Fibroblast of lung (primary cell): ENCODE measurements at regions not wholly inside any gene's neighbourhood (a gene's known extent, or its start where the extent isn't known, plus 50 kb on each side); places are given as distances from the start of the nearest gene placed in this dataset.

Experiments used
- DNase-seq, 2 donors: peaks; one replicate each; pipeline versions ENCODE4 v3.0.0 to v3.0.0-alpha.2; 2010; ENCODE audit warnings: low read depth in 2 of 2
- H2AFZ ChIP-seq: 2 replicates; pipeline ENCODE4 v1.5.1; 2012; ENCODE audit warnings: low read length, control low read depth, inconsistent platforms
- H3K27ac ChIP-seq: 2 replicates; pipeline ENCODE4 v1.5.1; 2011; ENCODE audit warnings: low read length, control low read depth; ENCODE audit not compliant: insufficient read depth
- H3K27me3 ChIP-seq: 2 replicates; pipeline ENCODE4 v1.5.1; 2011; ENCODE audit warnings: mild to moderate bottlenecking, low read length; ENCODE audit not compliant: control insufficient read depth, insufficient read depth
- H3K36me3 ChIP-seq: 2 replicates; pipeline ENCODE4 v1.5.1; 2011; ENCODE audit warnings: low read length; ENCODE audit not compliant: control insufficient read depth, insufficient read depth
- H3K4me1 ChIP-seq: 2 replicates; pipeline ENCODE4 v1.5.1; 2011; ENCODE audit warnings: low read length; ENCODE audit not compliant: control insufficient read depth, insufficient read depth; ENCODE audit errors: extremely low read depth
- H3K4me2 ChIP-seq: 2 replicates; pipeline ENCODE4 v1.5.1; 2011; ENCODE audit warnings: low read length, control low read depth; ENCODE audit not compliant: insufficient read depth; ENCODE audit errors: extremely low read depth
- H3K4me3 ChIP-seq, 4 experiments: fragments of 200-600 bp in 1 of 4; sonication (generic) in 1 of 4; replicated peaks in 1 of 4; 2 replicates each; pipeline ENCODE4 v1.5.1; 2011 to 2016; ENCODE audit warnings: low read length in 4 of 4, low read depth in 3 of 4, mild to moderate bottlenecking in 3 of 4, control low read depth in 2 of 4, inconsistent platforms in 1 of 4, mixed read lengths in 1 of 4; ENCODE audit not compliant: insufficient read depth in 1 of 4; ENCODE audit errors: control extremely low read depth in 1 of 4
- H3K79me2 ChIP-seq: 2 replicates; pipeline ENCODE4 v1.5.1; 2012; ENCODE audit warnings: mild to moderate bottlenecking, low read length, inconsistent platforms; ENCODE audit not compliant: control insufficient read depth, insufficient read depth
- H3K9ac ChIP-seq: 2 replicates; pipeline ENCODE4 v1.5.1; 2011; ENCODE audit warnings: mild to moderate bottlenecking, low read length, control low read depth; ENCODE audit not compliant: insufficient read depth
- H3K9me3 ChIP-seq: 2 replicates; pipeline ENCODE4 v1.5.1; 2012; ENCODE audit warnings: low read depth, low read length; ENCODE audit not compliant: control insufficient read depth, insufficient read depth
- H4K20me1 ChIP-seq: 2 replicates; pipeline ENCODE4 v1.5.1; 2011; ENCODE audit warnings: low read length; ENCODE audit not compliant: control insufficient read depth, insufficient read depth; ENCODE audit errors: extremely low read depth
- CTCF ChIP-seq, 2 donors: IDR thresholded peaks in 1 of 2; conservative IDR thresholded peaks in 1 of 2; 1 replicate in 1 of 2; 2 replicates in 1 of 2; pipeline ENCODE4 v1.5.1; 2011 to 2012; ENCODE audit warnings: low read length in 2 of 2, control low read depth in 1 of 2, inconsistent platforms in 1 of 2, low read depth in 1 of 2, mild to moderate bottlenecking in 1 of 2
- EZH2 ChIP-seq: IDR thresholded peaks from 2 replicates; pipeline ENCODE4 v1.5.1; 2012; ENCODE audit warnings: low read length, control low read depth, mild to moderate bottlenecking; ENCODE audit errors: missing control alignments

GRCh38 chr9:75707191-75707590 lies 183.3 kb upstream of the PCSK5 start:
- no peak overlapping the region for H2AFZ ChIP-seq
- no peaks in the 10 kb centered on the region for H3K9me3 ChIP-seq
- DNase-seq = no peak
- H3K27ac ChIP-seq = no peak overlapping the region
- H3K27me3 ChIP-seq = no peaks in the 10 kb centered on the region
- H3K9ac ChIP-seq = no peak overlapping the region
- TF ChIP-seq EZH2 (no peak), CTCF (conservative IDR thresholded peaks at IDR 0.05 in 1 of 2, IDR thresholded peaks at IDR 0.05 in 1 of 2; ENCODE audit: low read depth in 1 of 2, low read length in 2 of 2) (no peak)
- no peak overlapping the region for H3K4me2 ChIP-seq
- no peaks in the 10 kb centered on the region for H4K20me1 ChIP-seq
- H3K79me2 ChIP-seq = no peaks in the 10 kb centered on the region
- no peaks in the 10 kb centered on the region for H3K36me3 ChIP-seq
- H3K4me1 ChIP-seq = no peaks in the 10 kb centered on the region
- H3K4me3 ChIP-seq = no peak overlapping the region

- no peaks in the 10 kb centered on the region for H4K20me1 ChIP-seq
- H3K9ac ChIP-seq = no peak overlapping the region
- H3K27ac ChIP-seq = no peak overlapping the region
- H3K36me3 ChIP-seq = no peaks in the 10 kb centered on the region
- no peaks in the 10 kb centered on the region for H3K27me3 ChIP-seq
- no peak overlapping the region for H2AFZ ChIP-seq
- H3K4me3 ChIP-seq = no peak overlapping the region
- no peaks in the 10 kb centered on the region for H3K4me1 ChIP-seq
- H3K79me2 ChIP-seq = no peaks in the 10 kb centered on the region
- no peaks in the 10 kb centered on the region for H3K9me3 ChIP-seq
- no peak for DNase-seq
- H3K4me2 ChIP-seq = no peak overlapping the region
- TF ChIP-seq EZH2 = no peak
These were observed 180.8 kb upstream of the PCSK5 start for GRCh38 chr9:75709698-75710097.

GRCh38 chr9:75712700-75713099 lies 177.8 kb upstream of the PCSK5 start:
- Histone ChIP-seq H3K4me2 (no peak overlapping the region), H2AFZ (no peak overlapping the region), H4K20me1 (no peaks in the 10 kb centered on the region), H3K9ac (no peak overlapping the region), H3K36me3 (no peaks in the 10 kb centered on the region), H3K27ac (no peak overlapping the region), H3K27me3 (no peaks in the 10 kb centered on the region), H3K4me1 (no peaks in the 10 kb centered on the region), H3K4me3 (no peak overlapping the region), H3K9me3 (no peaks in the 10 kb centered on the region), H3K79me2 (no peaks in the 10 kb centered on the region)
- TF ChIP-seq EZH2 = no peak
- peak in 1 of 2 donors; percentile 34 for DNase-seq

- Histone ChIP-seq H3K4me3 (no peak overlapping the region), H3K4me2 (no peak overlapping the region), H3K36me3 (no peaks in the 10 kb centered on the region), H4K20me1 (no peaks in the 10 kb centered on the region), H2AFZ (no peak overlapping the region), H3K27ac (no peak overlapping the region), H3K4me1 (no peaks in the 10 kb centered on the region), H3K9ac (no peak overlapping the region), H3K79me2 (no peaks in the 10 kb centered on the region), H3K27me3 (no peaks in the 10 kb centered on the region), H3K9me3 (no peaks in the 10 kb centered on the region)
- no peak for DNase-seq
- no peak for TF ChIP-seq CTCF (conservative IDR thresholded peaks at IDR 0.05 in 1 of 2, IDR thresholded peaks at IDR 0.05 in 1 of 2; ENCODE audit: low read depth in 1 of 2, low read length in 2 of 2)
- TF ChIP-seq EZH2 = no peak
These were observed 177.1 kb upstream of the PCSK5 start for GRCh38 chr9:75713335-75713734.
